ENCODE measurements at regions not wholly inside any gene's neighbourhood (a gene's known extent, or its start where the extent isn't known, plus 50 kb on each side); places are given as distances from the start of the nearest gene placed in this dataset.

GRCh38 chr12:124478985-124479645, 88.3 kb downstream of the NCOR2 start:
- no peak for TF ChIP-seq CTCF (IDR thresholded peaks at IDR 0.05; ENCODE audit: low read depth, low read length)
- no peak for TF ChIP-seq EZH2phosphoT487 (IDR thresholded peaks at IDR 0.05; ENCODE audit: low read depth)
- Histone ChIP-seq H3K9ac (ENCODE audit: low read length) (no peak overlapping the region), H2AFZ (ENCODE audit: low read depth, low read length) (no peak overlapping the region), H3K36me3 (replicated peaks; ENCODE audit: low read depth, low read length) (peaks cover 75% of the 10 kb centered on the region), H3K27me3 (ENCODE audit: low read depth, low read length) (no peaks in the 10 kb centered on the region), H3K4me1 (ENCODE audit: low read length) (peaks cover 16% of the 10 kb centered on the region), H3K4me2 (ENCODE audit: low read length) (no peak overlapping the region), H3K9me3 (ENCODE audit: insufficient read depth, low read length) (peaks cover 7% of the 10 kb centered on the region; the same call in 1 of the 2 replicates), H3K79me2 (ENCODE audit: low read length) (peaks cover 8% of the 10 kb centered on the region), H4K20me1 (ENCODE audit: insufficient read depth, low read length) (peaks cover 11% of the 10 kb centered on the region), H3K4me3 (ENCODE audit: low read length) (no peak overlapping the region), H3K27ac (ENCODE audit: low read length) (no peak overlapping the region)

DNA sequence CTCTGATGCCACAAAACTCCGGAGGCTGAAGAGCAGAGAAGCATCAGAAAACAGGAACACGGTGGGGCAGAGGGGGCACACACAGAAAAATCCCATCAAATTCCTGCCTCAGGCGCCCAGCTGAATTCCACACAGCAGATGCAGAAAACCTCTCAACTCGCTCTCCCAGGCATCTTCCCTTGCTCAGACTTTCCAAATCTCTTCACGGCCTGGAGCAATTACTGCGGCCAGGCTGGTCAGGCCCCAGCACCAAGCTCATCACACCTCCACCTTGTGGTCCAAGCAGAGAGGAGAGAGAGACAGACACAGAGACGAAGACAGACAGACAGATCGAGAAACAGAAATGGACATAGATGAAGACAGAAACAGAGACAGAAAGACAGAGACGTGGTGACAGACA, 89.0 kb downstream of the NCOR2 start:
- H3K36me3 ChIP-seq (replicated peaks; ENCODE audit: low read depth, low read length) = peaks cover 81% of the 10 kb centered on the region
- peaks cover 6% of the 10 kb centered on the region; the same call in 1 of the 2 replicates for H4K20me1 ChIP-seq (ENCODE audit: insufficient read depth, low read length)
- H3K9ac ChIP-seq (ENCODE audit: low read length) = no peak overlapping the region

GRCh38 chr12:124477107-124477915, 90.1 kb downstream of the NCOR2 start:
- Histone ChIP-seq H3K9ac (ENCODE audit: low read length) (no peak overlapping the region), H3K27ac (ENCODE audit: low read length) (no peak overlapping the region), H2AFZ (ENCODE audit: low read depth, low read length) (no peak overlapping the region), H3K4me1 (ENCODE audit: low read length) (peaks cover 16% of the 10 kb centered on the region), H3K4me3 (ENCODE audit: low read length) (no peak overlapping the region), H3K36me3 (replicated peaks; ENCODE audit: low read depth, low read length) (peaks cover 90% of the 10 kb centered on the region), H3K4me2 (ENCODE audit: low read length) (no peak overlapping the region), H3K9me3 (ENCODE audit: insufficient read depth, low read length) (peaks cover 7% of the 10 kb centered on the region; the same call in 1 of the 2 replicates), H3K79me2 (ENCODE audit: low read length) (peaks cover 8% of the 10 kb centered on the region), H4K20me1 (ENCODE audit: insufficient read depth, low read length) (0 out of 2 replicates have a peak, but pooled peaks cover 6% of the 10 kb centered on the region), H3K27me3 (ENCODE audit: low read depth, low read length) (no peaks in the 10 kb centered on the region)
- TF ChIP-seq CTCF (IDR thresholded peaks at IDR 0.05; ENCODE audit: low read depth, low read length) (no peak), EZH2phosphoT487 (IDR thresholded peaks at IDR 0.05; ENCODE audit: low read depth) (no peak)

More for the DNA sequence above, 89.0 kb downstream of the NCOR2 start:
- H3K27ac ChIP-seq (ENCODE audit: low read length) = no peak overlapping the region
- no peak overlapping the region for H3K4me2 ChIP-seq (ENCODE audit: low read length)
- H3K4me3 ChIP-seq (ENCODE audit: low read length) = no peak overlapping the region
- peaks cover 7% of the 10 kb centered on the region; the same call in 1 of the 2 replicates for H3K9me3 ChIP-seq (ENCODE audit: insufficient read depth, low read length)
- H3K79me2 ChIP-seq (ENCODE audit: low read length) = peaks cover 8% of the 10 kb centered on the region
- H2AFZ ChIP-seq (ENCODE audit: low read depth, low read length) = no peak overlapping the region
- H3K27me3 ChIP-seq (ENCODE audit: low read depth, low read length) = no peaks in the 10 kb centered on the region
- TF ChIP-seq CTCF (IDR thresholded peaks at IDR 0.05; ENCODE audit: low read depth, low read length) (no peak), EZH2phosphoT487 (IDR thresholded peaks at IDR 0.05; ENCODE audit: low read depth) (no peak)
- H3K4me1 ChIP-seq (ENCODE audit: low read length) = peaks cover 16% of the 10 kb centered on the region

DNA sequence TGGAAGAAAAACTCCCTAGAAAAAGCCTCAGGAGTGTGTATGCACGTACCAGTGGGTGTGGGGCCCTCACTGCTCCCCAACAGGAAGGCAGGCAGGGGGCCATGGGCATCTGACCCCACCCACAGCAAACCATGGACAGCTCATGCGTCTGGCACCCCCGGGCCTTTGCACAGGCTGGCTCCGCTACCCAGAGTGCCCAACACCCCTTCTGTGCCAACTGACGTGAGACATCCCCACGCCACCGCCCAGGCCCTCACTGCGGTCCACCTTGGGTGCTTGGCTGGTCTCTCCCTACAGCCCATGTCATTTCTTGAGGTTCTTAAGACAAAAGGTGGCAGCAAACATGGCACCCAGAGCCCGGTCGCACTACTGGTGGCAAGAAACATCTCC, 91.4 kb downstream of the NCOR2 start:
- H4K20me1 ChIP-seq (ENCODE audit: insufficient read depth, low read length) = 0 out of 2 replicates have a peak, but pooled peaks cover 6% of the 10 kb centered on the region
- TF ChIP-seq CTCF (IDR thresholded peaks at IDR 0.05; ENCODE audit: low read depth, low read length) (no peak), EZH2phosphoT487 (IDR thresholded peaks at IDR 0.05; ENCODE audit: low read depth) (no peak)
- no peak overlapping the region for H3K4me3 ChIP-seq (ENCODE audit: low read length)
- H3K4me2 ChIP-seq (ENCODE audit: low read length) = no peak overlapping the region
- H3K9me3 ChIP-seq (ENCODE audit: insufficient read depth, low read length) = peaks cover 7% of the 10 kb centered on the region; the same call in 1 of the 2 replicates
- peaks cover 92% of the 10 kb centered on the region for H3K36me3 ChIP-seq (replicated peaks; ENCODE audit: low read depth, low read length)
- H3K4me1 ChIP-seq (ENCODE audit: low read length) = peaks cover 14% of the 10 kb centered on the region
- H3K27ac ChIP-seq (ENCODE audit: low read length) = no peak overlapping the region
- peaks cover 8% of the 10 kb centered on the region for H3K79me2 ChIP-seq (ENCODE audit: low read length)
- no peaks in the 10 kb centered on the region for H3K27me3 ChIP-seq (ENCODE audit: low read depth, low read length)
- H2AFZ ChIP-seq (ENCODE audit: low read depth, low read length) = no peak overlapping the region
- H3K9ac ChIP-seq (ENCODE audit: low read length) = no peak overlapping the region

Measured in OCI-LY3 (cell line).